ENCODE measurements at regions not wholly inside any gene's neighbourhood (a gene's known extent, or its start where the extent isn't known, plus 50 kb on each side); places are given as distances from the start of the nearest gene placed in this dataset.
"Not testable (repeated sequence)": the region's sequence is repeated elsewhere in the genome, so short reads cannot be mapped to it uniquely, and the experiment has no call there.

- Histone ChIP-seq H3K36me3 (ENCODE audit: control insufficient read depth, insufficient read depth, low read length) (no peaks in the 10 kb centered on the region), H3K9me3 (ENCODE audit: control insufficient read depth, low read length) (peaks cover 6% of the 10 kb centered on the region), H3K27ac (ENCODE audit: low read depth, low read length, severe bottlenecking) (no peak overlapping the region), H3K4me1 (ENCODE audit: control insufficient read depth, insufficient read depth, low read length, poor library complexity, severe bottlenecking) (no peaks in the 10 kb centered on the region), H3K4me3 (ENCODE audit: extremely low read depth, insufficient read depth, low read length, poor library complexity, severe bottlenecking) (no peak overlapping the region)
- 66 to 71% methylated on average over 10 to 11 of the region's 12 CpGs for WGBS, 2 experiments (ENCODE audit: insufficient coverage in 2 of 2)
Observed at GRCh38 chr19:29001597-29002245, 211.2 kb downstream of the UQCRFS1 start.

DNA sequence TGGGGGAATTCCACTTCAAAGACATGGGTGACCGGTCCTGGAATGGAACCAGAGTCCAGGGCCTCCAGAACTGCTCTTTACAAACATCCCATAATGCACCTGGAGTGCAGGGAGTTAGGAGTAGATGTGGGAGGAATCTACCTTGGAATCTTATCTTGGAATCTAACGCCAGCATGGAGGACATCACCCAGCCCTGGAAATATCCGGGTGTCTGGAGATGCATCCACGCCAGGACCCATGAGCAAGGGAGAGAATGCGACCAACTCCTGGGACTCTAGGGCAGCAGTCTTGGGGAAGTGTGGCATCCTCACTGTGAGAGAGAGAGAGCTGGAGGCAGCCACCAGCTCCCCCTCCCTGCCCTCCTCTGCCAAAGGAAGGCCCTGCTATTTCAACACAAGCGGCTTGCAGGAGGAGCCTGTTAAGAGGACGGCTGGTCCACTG, 211.8 kb downstream of the UQCRFS1 start:
- 76 to 87% methylated on average over 6 of the region's 7 CpGs for WGBS, 2 experiments (ENCODE audit: insufficient coverage in 2 of 2)
- H3K36me3 ChIP-seq (ENCODE audit: control insufficient read depth, insufficient read depth, low read length) = no peaks in the 10 kb centered on the region
- no peaks in the 10 kb centered on the region for H3K4me1 ChIP-seq (ENCODE audit: control insufficient read depth, insufficient read depth, low read length, poor library complexity, severe bottlenecking)
- H3K27ac ChIP-seq (ENCODE audit: low read depth, low read length, severe bottlenecking) = no peak overlapping the region
- H3K4me3 ChIP-seq (ENCODE audit: extremely low read depth, insufficient read depth, low read length, poor library complexity, severe bottlenecking) = no peak overlapping the region
- H3K9me3 ChIP-seq (ENCODE audit: control insufficient read depth, low read length) = peaks cover 6% of the 10 kb centered on the region

- no peak overlapping the region for H3K27ac ChIP-seq (ENCODE audit: low read depth, low read length, severe bottlenecking)
- H3K4me3 ChIP-seq (ENCODE audit: extremely low read depth, insufficient read depth, low read length, poor library complexity, severe bottlenecking) = no peak overlapping the region
- no peaks in the 10 kb centered on the region for H3K36me3 ChIP-seq (ENCODE audit: control insufficient read depth, insufficient read depth, low read length)
- no peaks in the 10 kb centered on the region for H3K4me1 ChIP-seq (ENCODE audit: control insufficient read depth, insufficient read depth, low read length, poor library complexity, severe bottlenecking)
- H3K9me3 ChIP-seq (ENCODE audit: control insufficient read depth, low read length) = peaks cover 13% of the 10 kb centered on the region
- 89 to 95% methylated on average over 10 to 11 of the region's 12 CpGs for WGBS, 2 experiments (ENCODE audit: insufficient coverage in 2 of 2)
Observed at GRCh38 chr19:28999724-29000433, 213.1 kb downstream of the UQCRFS1 start.

- Histone ChIP-seq H3K4me1 (ENCODE audit: control insufficient read depth, insufficient read depth, low read length, poor library complexity, severe bottlenecking) (no peaks in the 10 kb centered on the region), H3K4me3 (ENCODE audit: extremely low read depth, insufficient read depth, low read length, poor library complexity, severe bottlenecking) (no peak overlapping the region), H3K27ac (ENCODE audit: low read depth, low read length, severe bottlenecking) (no peak overlapping the region), H3K9me3 (ENCODE audit: control insufficient read depth, low read length) (peaks cover 13% of the 10 kb centered on the region), H3K36me3 (ENCODE audit: control insufficient read depth, insufficient read depth, low read length) (no peaks in the 10 kb centered on the region)
- WGBS, 2 experiments (ENCODE audit: insufficient coverage in 2 of 2) = 67 to 76% methylated on average over 3 to 4 of the region's 6 CpGs
Observed at GRCh38 chr19:28998974-28999373, 214.0 kb downstream of the UQCRFS1 start.

DNA sequence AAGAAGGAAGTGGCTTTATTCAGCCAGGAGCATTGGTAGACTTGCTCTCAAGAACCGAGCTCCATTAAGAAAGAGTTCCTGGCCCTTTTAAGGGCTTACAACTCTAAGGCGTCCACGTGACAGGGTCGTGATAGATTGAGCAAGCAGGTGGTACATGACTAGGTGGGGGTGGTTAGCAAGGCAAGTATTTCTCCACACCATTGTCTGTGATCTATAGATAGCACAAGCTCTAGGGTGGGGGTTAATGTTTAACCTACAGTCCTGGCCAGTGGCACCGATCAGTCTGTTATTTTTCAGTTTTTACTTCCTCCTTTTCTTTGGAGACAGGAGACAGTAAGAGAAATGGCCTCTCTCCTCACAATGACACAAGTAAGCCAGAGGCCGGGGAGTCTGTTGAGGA, 215.1 kb downstream of the UQCRFS1 start:
- H3K9me3 ChIP-seq (ENCODE audit: control insufficient read depth, low read length) = peaks cover 21% of the 10 kb centered on the region
- not testable (repeated sequence) for H3K4me1 ChIP-seq (ENCODE audit: control insufficient read depth, insufficient read depth, low read length, poor library complexity, severe bottlenecking); H3K36me3 ChIP-seq (ENCODE audit: control insufficient read depth, insufficient read depth, low read length); H3K27ac ChIP-seq (ENCODE audit: low read depth, low read length, severe bottlenecking); H3K4me3 ChIP-seq (ENCODE audit: extremely low read depth, insufficient read depth, low read length, poor library complexity, severe bottlenecking)
- 80 to 90% methylated on average over 2 to 4 of the region's 6 CpGs for WGBS, 2 experiments (ENCODE audit: insufficient coverage in 2 of 2)

GRCh38 chr19:28990522-28990921, 222.4 kb downstream of the UQCRFS1 start:
- Histone ChIP-seq H3K36me3 (ENCODE audit: control insufficient read depth, insufficient read depth, low read length) (no peaks in the 10 kb centered on the region), H3K27ac (ENCODE audit: low read depth, low read length, severe bottlenecking) (no peak overlapping the region), H3K9me3 (ENCODE audit: control insufficient read depth, low read length) (peaks cover 14% of the 10 kb centered on the region), H3K4me1 (ENCODE audit: control insufficient read depth, insufficient read depth, low read length, poor library complexity, severe bottlenecking) (no peaks in the 10 kb centered on the region), H3K4me3 (ENCODE audit: extremely low read depth, insufficient read depth, low read length, poor library complexity, severe bottlenecking) (no peak overlapping the region)
- WGBS, 2 experiments (ENCODE audit: insufficient coverage in 2 of 2) = 93 to 97% methylated on average over 4 of the region's 5 CpGs

DNA sequence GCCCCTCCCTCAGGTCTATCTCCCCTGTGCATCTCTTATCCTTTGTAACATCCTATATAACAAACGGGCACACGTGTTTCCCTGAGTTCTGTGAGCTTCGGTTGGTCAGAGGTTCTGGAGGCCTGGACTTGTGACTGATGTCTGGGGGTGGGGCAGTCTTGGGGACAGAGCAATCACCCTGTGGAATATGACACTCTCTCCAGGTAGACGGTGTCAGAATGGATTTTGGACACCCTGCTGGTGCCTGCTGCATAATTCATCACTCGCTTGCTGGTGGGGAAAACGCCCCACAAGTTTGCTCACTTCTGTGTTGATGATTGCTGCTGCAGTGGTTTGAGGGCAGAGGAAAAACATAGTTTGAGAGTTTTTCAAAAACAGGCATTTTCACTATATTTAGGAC, 223.2 kb downstream of the UQCRFS1 start:
- Histone ChIP-seq H3K36me3 (ENCODE audit: control insufficient read depth, insufficient read depth, low read length) (no peaks in the 10 kb centered on the region), H3K9me3 (ENCODE audit: control insufficient read depth, low read length) (peaks cover 10% of the 10 kb centered on the region), H3K4me1 (ENCODE audit: control insufficient read depth, insufficient read depth, low read length, poor library complexity, severe bottlenecking) (no peaks in the 10 kb centered on the region), H3K27ac (ENCODE audit: low read depth, low read length, severe bottlenecking) (no peak overlapping the region), H3K4me3 (ENCODE audit: extremely low read depth, insufficient read depth, low read length, poor library complexity, severe bottlenecking) (no peak overlapping the region)
- WGBS, 2 experiments (ENCODE audit: insufficient coverage in 2 of 2) = 55 to 80% methylated on average over 2 to 3 of the region's 6 CpGs

DNA sequence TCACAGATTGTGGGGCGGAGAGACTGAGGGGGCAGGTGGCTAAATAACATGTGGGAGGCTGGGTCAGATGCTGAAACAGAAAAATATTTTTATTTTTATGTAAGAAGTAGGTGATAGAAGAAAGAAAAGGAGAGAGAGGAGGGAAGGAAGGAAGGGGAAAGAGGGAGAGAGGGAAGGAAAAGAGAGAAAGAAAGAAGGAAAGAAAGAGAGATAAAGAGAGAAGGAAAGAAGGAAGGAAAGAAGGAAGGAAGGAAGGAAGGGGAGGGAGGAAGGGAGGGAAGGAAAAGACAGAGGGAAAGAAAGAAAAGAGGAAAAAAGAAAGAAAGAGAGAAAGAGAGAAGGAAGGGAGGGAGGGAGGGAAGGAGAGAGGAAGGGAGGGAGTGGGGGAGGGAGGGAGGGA, 224.9 kb downstream of the UQCRFS1 start:
- Histone ChIP-seq H3K4me3 (ENCODE audit: extremely low read depth, insufficient read depth, low read length, poor library complexity, severe bottlenecking) (no peak overlapping the region), H3K4me1 (ENCODE audit: control insufficient read depth, insufficient read depth, low read length, poor library complexity, severe bottlenecking) (no peaks in the 10 kb centered on the region), H3K27ac (ENCODE audit: low read depth, low read length, severe bottlenecking) (no peak overlapping the region), H3K36me3 (ENCODE audit: control insufficient read depth, insufficient read depth, low read length) (no peaks in the 10 kb centered on the region), H3K9me3 (ENCODE audit: control insufficient read depth, low read length) (peaks cover 5% of the 10 kb centered on the region)
- 85 to 92% methylated on average over 1 of the region's 1 CpG for WGBS, 2 experiments (ENCODE audit: insufficient coverage in 2 of 2)

GRCh38 chr19:28987177-28987576, 225.8 kb downstream of the UQCRFS1 start:
- 89 to 93% methylated on average over 5 to 6 of the region's 6 CpGs for WGBS, 2 experiments (ENCODE audit: insufficient coverage in 2 of 2)
- Histone ChIP-seq H3K27ac (ENCODE audit: low read depth, low read length, severe bottlenecking) (no peak overlapping the region), H3K4me3 (ENCODE audit: extremely low read depth, insufficient read depth, low read length, poor library complexity, severe bottlenecking) (no peak overlapping the region), H3K9me3 (ENCODE audit: control insufficient read depth, low read length) (no peaks in the 10 kb centered on the region), H3K36me3 (ENCODE audit: control insufficient read depth, insufficient read depth, low read length) (no peaks in the 10 kb centered on the region), H3K4me1 (ENCODE audit: control insufficient read depth, insufficient read depth, low read length, poor library complexity, severe bottlenecking) (no peaks in the 10 kb centered on the region)

- no peaks in the 10 kb centered on the region for H3K36me3 ChIP-seq (ENCODE audit: control insufficient read depth, insufficient read depth, low read length)
- H3K4me3 ChIP-seq (ENCODE audit: extremely low read depth, insufficient read depth, low read length, poor library complexity, severe bottlenecking) = no peak overlapping the region
- WGBS, 2 experiments (ENCODE audit: insufficient coverage in 2 of 2) = 75 to 82% methylated on average over 8 of the region's 8 CpGs
- no peaks in the 10 kb centered on the region for H3K9me3 ChIP-seq (ENCODE audit: control insufficient read depth, low read length)
- H3K4me1 ChIP-seq (ENCODE audit: control insufficient read depth, insufficient read depth, low read length, poor library complexity, severe bottlenecking) = no peaks in the 10 kb centered on the region
- no peak overlapping the region for H3K27ac ChIP-seq (ENCODE audit: low read depth, low read length, severe bottlenecking)
Observed at GRCh38 chr19:28985201-28985600, 227.8 kb downstream of the UQCRFS1 start.

- no peak overlapping the region for H3K4me3 ChIP-seq (ENCODE audit: extremely low read depth, insufficient read depth, low read length, poor library complexity, severe bottlenecking)
- H3K27ac ChIP-seq (ENCODE audit: low read depth, low read length, severe bottlenecking) = no peak overlapping the region
- H3K36me3 ChIP-seq (ENCODE audit: control insufficient read depth, insufficient read depth, low read length) = no peaks in the 10 kb centered on the region
- H3K9me3 ChIP-seq (ENCODE audit: control insufficient read depth, low read length) = no peaks in the 10 kb centered on the region
- WGBS, 2 experiments (ENCODE audit: insufficient coverage in 2 of 2) = 64 to 67% methylated on average over 1 of the region's 4 CpGs
- H3K4me1 ChIP-seq (ENCODE audit: control insufficient read depth, insufficient read depth, low read length, poor library complexity, severe bottlenecking) = no peaks in the 10 kb centered on the region
Observed at GRCh38 chr19:28984315-28984714, 228.6 kb downstream of the UQCRFS1 start.

Measured in mesodermal cell (in vitro differentiated cells).